Inflammatory macrophage treated with lipopolysaccharide for 4 hours (primary cell): ENCODE measurements at regions not wholly inside any gene's neighbourhood (a gene's known extent, or its start where the extent isn't known, plus 50 kb on each side); places are given as distances from the start of the nearest gene placed in this dataset.
"Not testable (repeated sequence)": the region's sequence is repeated elsewhere in the genome, so short reads cannot be mapped to it uniquely, and the experiment has no call there.

Source experiments
- DNase-seq: peaks from one replicate; pipeline ENCODE4 v3.0.0-alpha.2; 2020

GRCh38 chr13:88436974-88437373 is 765.8 kb downstream of the SLITRK5 start:
- no peak for DNase-seq

DNA sequence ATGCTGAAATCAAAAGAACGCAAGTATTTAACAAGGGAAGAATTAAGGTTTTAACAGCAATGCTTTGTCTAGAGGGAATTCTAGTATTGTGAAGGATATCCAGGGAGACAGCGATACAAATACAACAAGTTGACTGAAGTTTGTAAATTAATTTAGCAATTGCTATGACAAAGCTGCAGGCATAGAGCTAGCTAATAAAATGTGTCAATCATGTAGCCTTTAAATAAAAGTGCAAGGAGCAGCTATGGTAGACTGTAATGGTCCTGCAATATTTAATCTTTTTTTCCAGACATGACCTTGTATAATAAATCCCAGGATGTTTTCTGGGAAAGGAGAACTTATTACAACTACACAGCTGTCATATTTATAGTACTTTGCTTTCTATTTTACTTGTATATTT is 779.3 kb downstream of the SLITRK5 start:
- no peak for DNase-seq

DNA sequence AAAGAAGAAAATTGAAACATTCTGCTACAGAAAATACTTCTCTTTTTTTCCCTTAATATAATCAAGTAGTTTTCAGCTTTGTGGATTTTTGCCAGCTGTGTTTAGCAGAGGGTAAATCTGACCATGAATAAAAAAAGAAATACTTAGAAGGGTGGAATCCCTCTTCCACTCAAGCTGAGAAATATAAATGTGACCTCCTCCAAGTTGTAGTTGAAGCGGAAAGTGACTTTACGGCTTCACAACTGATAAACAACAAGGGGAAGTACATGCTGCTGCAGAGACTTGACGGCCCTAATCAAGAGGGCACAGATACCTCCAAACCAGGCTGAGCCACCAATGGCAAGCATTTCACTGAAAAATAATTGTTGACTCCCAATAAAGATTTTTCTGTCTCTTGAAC is 785.0 kb downstream of the SLITRK5 start:
- DNase-seq: peak; percentile 0

DNA sequence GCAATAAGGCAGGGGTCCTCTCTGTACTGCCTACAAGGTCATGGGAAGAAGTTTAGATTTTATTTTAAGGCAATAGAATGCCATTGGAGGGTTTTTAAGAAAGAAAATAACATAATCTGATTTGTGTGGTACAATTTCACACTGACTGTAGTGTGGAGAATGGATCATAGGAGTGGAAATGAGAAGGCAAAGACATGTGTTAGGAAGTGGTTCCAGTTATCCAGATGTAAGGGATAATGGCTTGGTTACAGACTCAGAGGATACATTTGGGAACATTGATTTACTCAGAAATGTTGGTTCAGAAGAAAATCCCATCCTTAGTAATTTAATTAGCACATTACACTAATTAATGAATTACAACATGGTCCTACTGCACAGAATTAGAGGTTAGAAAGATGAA is 788.2 kb downstream of the SLITRK5 start:
- DNase-seq: no peak

DNA sequence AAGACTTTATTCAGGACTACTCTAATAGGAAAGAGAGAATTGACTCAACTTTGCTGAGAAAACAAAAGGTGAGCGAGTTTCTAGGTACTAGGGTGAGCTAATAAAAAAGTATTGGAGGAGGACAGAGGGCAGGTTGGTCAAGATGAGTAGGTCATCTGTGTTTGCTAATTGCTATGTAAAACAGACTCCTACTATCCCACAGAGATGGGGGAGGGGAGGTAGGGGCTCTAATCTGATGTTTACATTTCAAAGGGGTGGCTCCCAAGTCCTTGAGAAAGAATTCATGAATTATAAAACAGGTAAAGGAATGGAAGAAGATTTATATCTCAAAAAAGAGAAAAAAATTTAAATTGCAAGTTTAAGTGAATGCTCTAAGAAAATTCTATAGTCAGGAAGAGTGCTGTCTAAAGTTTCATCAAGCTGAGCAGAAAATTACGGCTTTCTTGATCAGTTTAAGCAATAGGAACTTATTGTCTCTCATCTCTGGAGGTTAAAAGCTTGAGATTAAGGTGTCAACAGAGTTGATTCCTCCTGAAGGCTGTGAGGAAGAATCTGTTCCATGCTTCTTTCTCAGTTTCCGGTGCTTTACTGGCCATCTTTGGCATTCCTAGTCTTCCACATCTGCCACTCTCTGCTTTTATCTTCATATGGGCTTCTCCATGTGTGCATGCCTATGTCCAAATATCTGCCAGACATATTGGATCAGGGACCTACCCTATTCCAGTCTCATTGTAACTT is 790.3 kb downstream of the SLITRK5 start:
- no peak for DNase-seq

GRCh38 chr13:88464851-88465250 is 793.7 kb downstream of the SLITRK5 start:
- no peak for DNase-seq

GRCh38 chr13:88472316-88472715 is 801.1 kb downstream of the SLITRK5 start:
- no peak for DNase-seq

DNA sequence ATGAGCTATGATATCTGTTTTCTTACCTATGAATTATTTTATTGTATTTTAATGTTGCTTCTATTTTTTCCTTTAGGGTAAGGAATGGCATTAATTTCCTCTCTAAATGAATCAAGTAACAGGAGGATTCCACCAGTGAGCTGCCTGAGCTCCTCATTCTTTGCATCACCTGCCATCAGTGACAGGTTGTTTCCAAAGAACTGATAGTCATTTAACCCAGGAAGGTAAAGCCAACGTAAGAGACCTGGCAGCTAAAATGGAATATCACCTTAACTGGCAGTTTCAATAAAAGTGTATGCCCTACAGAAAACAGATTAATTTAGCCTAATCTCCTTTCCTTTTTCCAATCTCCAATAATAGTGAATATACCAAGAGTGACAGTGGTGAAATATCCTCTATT is 812.0 kb downstream of the SLITRK5 start:
- no peak for DNase-seq

DNA sequence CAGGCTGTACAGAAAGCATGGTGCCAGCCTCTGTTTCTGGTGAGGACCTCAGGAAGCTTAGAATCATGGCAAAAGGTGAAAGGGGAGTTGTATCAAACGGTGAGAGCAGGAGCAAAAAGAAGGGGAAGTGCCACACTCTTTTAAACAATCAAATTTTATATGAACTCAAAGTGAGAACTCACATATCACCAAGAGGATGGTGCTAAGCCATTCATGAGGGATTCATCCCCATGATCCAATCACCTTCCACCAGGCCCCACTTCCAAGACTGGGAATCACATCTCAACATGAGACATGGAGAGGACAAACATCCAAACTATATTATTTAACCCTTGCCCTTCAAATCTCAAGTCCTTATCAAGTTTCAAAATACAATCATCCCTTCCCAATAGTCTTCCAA is 836.7 kb downstream of the SLITRK5 start:
- no peak for DNase-seq

DNA sequence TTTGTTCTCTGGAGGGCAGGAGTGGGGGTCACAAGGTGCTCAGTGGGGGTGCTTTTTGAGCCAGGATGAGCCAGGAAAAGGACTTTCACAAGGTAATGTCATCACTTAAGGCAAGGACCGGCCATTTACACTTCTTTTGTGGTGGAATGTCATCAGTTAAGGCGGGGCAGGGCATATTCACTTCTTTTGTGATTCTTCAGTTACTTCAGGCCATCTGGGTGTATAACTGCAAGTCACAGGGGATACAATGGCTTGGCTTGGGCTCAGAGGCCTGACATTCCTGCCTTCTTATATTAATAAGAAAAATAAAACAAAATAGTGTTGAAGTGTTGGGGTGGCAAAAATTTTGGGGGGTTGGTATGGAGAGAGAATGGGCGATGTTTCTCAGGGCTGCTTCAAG is 841.8 kb downstream of the SLITRK5 start:
- not testable (repeated sequence) for DNase-seq

DNA sequence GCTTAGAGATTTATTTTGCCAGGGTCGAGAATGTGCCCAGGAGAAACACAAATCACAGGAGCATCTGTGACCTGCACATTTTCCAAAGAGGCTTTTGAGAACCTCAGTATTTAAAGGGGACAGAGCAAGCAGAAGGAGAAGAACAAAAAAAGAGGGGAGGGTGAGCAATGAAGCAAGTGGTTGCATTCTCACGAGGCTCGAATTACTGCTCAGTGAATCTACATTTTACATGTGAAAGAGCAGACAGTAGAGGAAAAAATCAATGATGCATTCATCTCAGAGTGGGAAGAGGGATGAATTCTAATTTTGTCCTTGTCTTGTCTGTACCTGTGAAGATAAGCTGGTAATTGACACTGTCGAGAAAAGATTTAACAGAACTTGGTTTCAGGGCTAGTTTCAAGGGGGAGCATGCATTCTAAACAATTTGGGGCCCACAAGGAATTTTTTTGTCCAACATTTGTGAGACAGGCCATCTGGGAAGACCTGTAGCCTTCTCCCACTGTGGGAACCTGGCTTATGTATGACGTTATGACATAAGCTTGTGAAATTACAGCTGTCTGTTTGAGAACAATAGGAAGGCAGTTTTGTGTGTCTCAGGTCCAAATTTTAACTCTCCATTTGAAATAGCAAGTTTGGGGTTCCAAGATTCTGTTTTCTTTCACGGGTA is 855.1 kb downstream of the SLITRK5 start:
- no peak for DNase-seq

- DNase-seq: no peak
Observed at GRCh38 chr13:88526853-88527215, 855.7 kb downstream of the SLITRK5 start.

DNA sequence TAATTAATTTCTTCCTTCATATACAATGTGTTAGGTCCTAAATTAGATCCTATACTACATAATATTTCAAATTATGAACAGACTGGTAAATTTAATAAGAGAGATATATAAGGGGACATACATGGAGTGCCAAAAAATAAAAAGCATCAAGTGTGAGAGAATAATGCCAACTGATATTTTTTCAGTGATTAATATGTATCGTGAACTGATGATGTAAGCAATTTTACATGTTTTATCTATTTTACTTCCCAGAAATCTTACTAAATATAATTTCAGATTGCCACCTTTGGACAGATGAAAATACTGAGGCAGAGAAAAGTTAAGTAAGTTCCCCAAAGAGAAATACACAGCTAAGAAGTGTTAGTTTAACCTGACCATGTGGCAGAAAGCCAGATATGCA is 870.8 kb downstream of the SLITRK5 start:
- DNase-seq: no peak

GRCh38 chr13:88544836-88545235 is 873.7 kb downstream of the SLITRK5 start:
- DNase-seq: no peak

- no peak for DNase-seq
Observed at GRCh38 chr13:88552966-88553365, 881.8 kb downstream of the SLITRK5 start.

DNA sequence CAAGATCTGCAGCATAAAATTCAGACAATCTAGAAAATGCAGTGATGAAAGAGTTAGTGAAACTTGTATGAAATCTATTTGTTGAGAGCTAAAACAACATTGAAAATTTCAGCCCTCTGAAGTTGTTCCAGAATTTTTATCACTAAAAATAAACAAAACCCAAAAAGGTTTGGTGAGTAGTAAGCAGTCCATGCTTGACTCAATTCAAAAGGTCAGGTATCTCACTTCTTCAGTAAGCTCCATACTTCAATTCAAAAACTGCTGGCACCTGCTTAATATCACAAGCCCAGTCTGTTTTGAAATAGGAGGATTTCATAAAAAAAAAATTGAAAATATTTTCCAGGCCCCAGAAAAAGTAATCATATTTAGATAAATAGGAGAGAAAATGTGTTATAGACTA is 894.4 kb downstream of the SLITRK5 start:
- DNase-seq: no peak

GRCh38 chr13:88585861-88586260 is 914.7 kb downstream of the SLITRK5 start:
- no peak for DNase-seq

DNA sequence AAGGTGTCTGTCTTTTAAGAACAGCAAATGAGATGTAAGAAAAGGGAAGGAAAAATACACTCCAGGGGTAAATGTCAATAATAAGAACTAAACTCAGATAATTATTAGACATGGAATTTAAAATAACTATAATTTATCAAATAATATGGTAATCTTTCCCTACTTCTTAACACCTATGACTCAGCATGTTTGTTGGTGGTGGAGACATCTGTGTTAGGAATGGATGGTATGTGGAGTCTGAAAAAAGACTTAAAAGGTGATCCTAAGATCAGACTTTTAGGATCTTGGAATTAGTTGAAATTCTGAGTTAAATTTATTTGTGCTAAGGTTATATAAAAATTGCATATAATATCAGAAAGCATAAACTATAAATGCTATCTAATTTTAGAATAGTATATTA is 915.1 kb downstream of the SLITRK5 start:
- no peak for DNase-seq

DNA sequence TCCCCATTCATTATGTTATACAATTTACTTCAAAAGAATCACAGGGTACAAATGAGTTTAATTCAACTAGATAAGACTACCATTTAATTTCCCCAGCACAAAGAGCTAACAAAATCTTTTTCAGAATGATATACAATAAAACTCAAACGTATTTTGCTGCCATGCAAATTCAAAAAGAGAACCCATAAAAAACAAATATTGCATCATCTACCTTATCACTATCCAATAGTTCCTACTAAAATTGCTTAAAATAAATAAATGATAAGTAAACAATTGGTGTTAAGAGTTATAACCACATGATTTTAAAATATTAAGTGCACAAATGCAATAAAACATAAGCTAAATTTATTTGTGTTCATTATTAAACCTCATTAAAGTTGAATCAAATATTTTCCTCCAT is 919.4 kb downstream of the SLITRK5 start:
- no peak for DNase-seq

- no peak for DNase-seq
Observed at GRCh38 chr13:88592105-88592504, 920.9 kb downstream of the SLITRK5 start.

DNA sequence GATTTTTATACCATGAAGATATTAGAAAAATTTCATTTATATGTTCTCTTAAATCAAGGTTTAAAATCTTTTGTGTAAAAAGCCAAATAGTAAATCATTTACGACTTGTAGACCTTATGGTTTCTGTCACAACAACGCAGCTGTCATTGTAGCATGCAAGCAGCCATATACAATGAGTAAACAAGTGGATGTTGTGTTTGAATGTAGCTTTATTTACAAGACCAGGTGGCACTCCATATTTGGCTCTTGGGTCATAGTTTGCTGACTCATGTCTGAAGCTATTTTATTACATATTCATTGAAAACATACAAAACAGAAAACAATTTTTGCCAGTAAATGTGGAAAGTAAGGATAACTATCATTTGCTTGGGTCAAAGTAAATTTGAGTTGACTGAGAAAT is 930.8 kb downstream of the SLITRK5 start:
- no peak for DNase-seq

DNA sequence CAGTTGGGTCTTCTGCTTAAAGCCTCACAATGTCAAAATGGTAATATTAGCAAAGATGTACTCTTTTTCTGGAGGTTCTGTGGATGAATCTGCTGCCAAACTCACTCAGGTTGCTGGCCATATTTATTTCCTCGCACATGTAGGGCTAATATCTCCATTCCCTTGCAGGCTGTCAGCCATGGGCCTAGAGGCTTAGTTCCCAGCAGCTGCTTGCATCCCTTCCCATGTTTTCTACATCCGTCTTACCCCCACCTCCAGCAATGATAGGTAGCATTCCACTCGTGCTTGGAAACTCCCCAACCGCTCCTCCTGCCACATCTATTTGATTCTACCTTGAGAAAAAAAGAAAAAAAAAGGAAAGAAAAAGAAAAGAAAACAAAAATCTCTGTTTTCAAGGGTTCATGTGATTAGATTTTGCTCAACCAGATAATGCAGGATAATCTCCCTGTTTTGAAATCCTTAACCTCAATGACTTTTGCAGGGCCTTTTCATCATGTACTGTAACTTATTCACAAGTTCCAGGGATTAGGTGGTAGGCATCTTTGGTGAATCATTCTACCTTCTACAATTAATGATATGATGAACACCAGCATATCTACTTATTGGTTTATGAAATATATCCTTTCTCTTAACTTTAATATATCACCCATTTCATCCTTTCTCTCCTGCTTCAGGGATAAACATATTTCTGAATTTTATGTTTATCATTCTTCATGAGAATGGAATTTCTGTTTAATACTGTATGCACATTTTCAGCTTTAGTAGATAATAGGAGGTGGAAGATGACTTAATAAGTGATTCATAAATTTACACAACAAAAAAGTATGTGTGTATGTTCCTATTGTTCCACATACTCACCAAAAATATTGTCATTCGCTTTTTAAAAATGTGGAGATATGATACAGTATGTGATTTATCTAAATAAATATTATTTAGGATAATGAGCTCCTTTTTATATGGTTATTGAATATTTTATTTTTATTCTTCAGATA is 931.9 kb downstream of the SLITRK5 start:
- DNase-seq: no peak

GRCh38 chr13:88617176-88617575 is 946.0 kb downstream of the SLITRK5 start:
- DNase-seq: no peak
